Type B pancreatic cell (in vitro differentiated cells): ENCODE measurements at regions not wholly inside any gene's neighbourhood (a gene's known extent, or its start where the extent isn't known, plus 50 kb on each side); places are given as distances from the start of the nearest gene placed in this dataset.

ENCODE experiments used
- DNase-seq: peaks from one replicate; pipeline ENCODE4 v3.0.0; 2021; ENCODE audit warnings: mixed read lengths; ENCODE audit not compliant: unreplicated experiment; ENCODE audit errors: extremely low spot score
- H3K27ac Mint-ChIP-seq: 2 replicates; pipeline ENCODE4 v1.8.0; 2021; ENCODE audit warnings: mild to moderate bottlenecking, mixed read lengths
- H3K27me3 Mint-ChIP-seq: 2 replicates; pipeline ENCODE4 v1.8.0; 2021; ENCODE audit warnings: mixed read lengths
- H3K36me3 Mint-ChIP-seq: 2 replicates; pipeline ENCODE4 v1.8.0; 2021; ENCODE audit warnings: mixed read lengths
- H3K4me1 Mint-ChIP-seq: one replicate; pipeline ENCODE4 v1.8.0; 2021; ENCODE audit warnings: mixed read lengths; ENCODE audit not compliant: unreplicated experiment
- H3K4me3 Mint-ChIP-seq: 2 replicates; pipeline ENCODE4 v1.8.0; 2021; ENCODE audit warnings: mild to moderate bottlenecking, mixed read lengths
- H3K9me3 Mint-ChIP-seq: 2 replicates; pipeline ENCODE4 v1.8.0; 2021; ENCODE audit warnings: mixed read lengths
- TF ChIP-seq, protein P1 (sequence below): fragments of 200-600 bp; sonication (generic); conservative IDR thresholded peaks from 2 replicates; pipeline ENCODE4 v1.5.0; 2021; ENCODE audit warnings: antibody characterized with exemption, mild to moderate bottlenecking

DNA sequence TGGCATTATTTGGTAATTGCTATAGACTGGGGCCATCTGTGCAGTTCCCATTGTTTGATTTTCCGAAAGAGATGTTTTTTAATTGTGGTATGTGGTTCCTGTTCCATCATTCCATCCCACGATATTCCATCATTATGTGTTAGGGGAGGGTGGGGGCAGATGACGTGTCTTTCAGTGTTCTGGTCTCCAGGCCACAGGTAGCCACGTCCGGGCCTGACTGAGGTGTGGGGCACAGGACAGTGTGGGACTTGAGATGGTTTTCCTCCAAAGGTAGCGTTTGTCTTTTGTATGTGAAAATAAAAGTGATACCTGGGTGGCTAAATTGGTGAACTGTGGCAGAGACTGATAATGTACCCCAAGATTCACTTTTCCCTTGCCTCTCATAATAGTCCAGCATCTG is 192.2 kb upstream of the HAAO start:
- peaks cover 4% of the 10 kb centered on the region for H3K36me3 Mint-ChIP-seq

DNA sequence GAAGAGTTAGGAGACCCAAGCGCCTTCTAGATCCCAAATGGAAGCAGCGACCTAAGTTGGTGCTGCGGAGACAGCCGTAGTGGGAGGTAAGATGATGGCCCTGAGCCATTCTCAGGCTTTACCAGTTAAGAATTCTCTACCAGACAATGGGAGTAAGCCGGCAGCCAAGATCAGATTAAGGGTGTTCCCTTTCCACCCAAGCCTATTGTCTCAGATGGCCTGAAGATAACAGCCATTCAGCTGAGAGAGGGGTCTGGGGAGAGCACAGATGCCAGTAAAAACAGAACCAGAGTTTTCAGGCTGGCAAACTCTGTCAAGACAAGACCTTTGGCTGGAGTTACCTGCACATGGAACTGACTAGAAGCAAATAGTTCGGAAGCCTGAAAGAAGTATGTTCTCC is 191.7 kb upstream of the HAAO start:
- DNase-seq = no peak
- TF ChIP-seq, protein P1, sequence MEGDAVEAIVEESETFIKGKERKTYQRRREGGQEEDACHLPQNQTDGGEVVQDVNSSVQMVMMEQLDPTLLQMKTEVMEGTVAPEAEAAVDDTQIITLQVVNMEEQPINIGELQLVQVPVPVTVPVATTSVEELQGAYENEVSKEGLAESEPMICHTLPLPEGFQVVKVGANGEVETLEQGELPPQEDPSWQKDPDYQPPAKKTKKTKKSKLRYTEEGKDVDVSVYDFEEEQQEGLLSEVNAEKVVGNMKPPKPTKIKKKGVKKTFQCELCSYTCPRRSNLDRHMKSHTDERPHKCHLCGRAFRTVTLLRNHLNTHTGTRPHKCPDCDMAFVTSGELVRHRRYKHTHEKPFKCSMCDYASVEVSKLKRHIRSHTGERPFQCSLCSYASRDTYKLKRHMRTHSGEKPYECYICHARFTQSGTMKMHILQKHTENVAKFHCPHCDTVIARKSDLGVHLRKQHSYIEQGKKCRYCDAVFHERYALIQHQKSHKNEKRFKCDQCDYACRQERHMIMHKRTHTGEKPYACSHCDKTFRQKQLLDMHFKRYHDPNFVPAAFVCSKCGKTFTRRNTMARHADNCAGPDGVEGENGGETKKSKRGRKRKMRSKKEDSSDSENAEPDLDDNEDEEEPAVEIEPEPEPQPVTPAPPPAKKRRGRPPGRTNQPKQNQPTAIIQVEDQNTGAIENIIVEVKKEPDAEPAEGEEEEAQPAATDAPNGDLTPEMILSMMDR = no peak
- Mint-ChIP-seq H3K4me3 (no peak overlapping the region), H3K27ac (no peak overlapping the region), H3K36me3 (peaks cover 4% of the 10 kb centered on the region), H3K9me3 (peaks cover 12% of the 10 kb centered on the region), H3K4me1 (peaks cover 21% of the 10 kb centered on the region), H3K27me3 (no peaks in the 10 kb centered on the region)

More for the DNA sequence above, 192.2 kb upstream of the HAAO start:
- peaks cover 12% of the 10 kb centered on the region for H3K9me3 Mint-ChIP-seq
- no peak for DNase-seq
- H3K4me3 Mint-ChIP-seq = no peak overlapping the region
- no peaks in the 10 kb centered on the region for H3K27me3 Mint-ChIP-seq
- TF ChIP-seq, protein P1 = no peak
- H3K27ac Mint-ChIP-seq = no peak overlapping the region
- H3K4me1 Mint-ChIP-seq = peaks cover 16% of the 10 kb centered on the region

DNA sequence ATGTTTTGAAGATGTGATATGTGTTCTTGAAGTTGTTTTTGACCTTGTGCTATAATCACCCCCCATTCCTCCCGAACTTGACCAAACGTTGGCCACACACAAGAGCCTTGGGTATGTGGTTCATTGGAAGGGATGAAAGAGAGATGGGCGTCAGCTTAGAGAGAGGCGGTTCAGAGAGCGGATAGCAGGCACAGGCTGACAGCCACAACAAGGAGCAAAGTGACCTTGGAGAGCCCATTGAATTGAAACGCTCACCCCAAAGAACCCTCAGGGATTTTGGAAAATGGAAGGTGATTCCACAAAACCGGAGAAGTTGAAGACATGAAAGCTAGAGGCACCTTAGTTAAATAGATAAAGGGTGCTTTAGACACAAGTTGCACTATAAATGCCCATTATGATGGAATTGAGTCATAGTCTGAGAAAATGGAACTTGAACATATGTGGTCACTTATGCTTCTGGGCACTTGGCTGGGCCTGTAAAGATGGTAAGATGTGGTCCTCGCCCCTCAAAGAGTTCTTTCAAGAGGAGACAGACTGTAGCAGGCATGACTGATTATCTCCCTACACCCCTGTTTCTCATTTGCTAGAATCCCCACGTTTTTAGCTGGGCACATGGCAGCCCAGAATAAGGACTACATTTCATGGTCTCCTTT is 188.5 kb upstream of the HAAO start:
- no peak overlapping the region for H3K27ac Mint-ChIP-seq
- H3K27me3 Mint-ChIP-seq = no peaks in the 10 kb centered on the region
- no peak for DNase-seq
- H3K4me3 Mint-ChIP-seq = no peak overlapping the region
- peaks cover 12% of the 10 kb centered on the region for H3K9me3 Mint-ChIP-seq
- TF ChIP-seq, protein P1 = no peak
- peaks cover 4% of the 10 kb centered on the region for H3K36me3 Mint-ChIP-seq
- H3K4me1 Mint-ChIP-seq = peaks cover 34% of the 10 kb centered on the region

DNA sequence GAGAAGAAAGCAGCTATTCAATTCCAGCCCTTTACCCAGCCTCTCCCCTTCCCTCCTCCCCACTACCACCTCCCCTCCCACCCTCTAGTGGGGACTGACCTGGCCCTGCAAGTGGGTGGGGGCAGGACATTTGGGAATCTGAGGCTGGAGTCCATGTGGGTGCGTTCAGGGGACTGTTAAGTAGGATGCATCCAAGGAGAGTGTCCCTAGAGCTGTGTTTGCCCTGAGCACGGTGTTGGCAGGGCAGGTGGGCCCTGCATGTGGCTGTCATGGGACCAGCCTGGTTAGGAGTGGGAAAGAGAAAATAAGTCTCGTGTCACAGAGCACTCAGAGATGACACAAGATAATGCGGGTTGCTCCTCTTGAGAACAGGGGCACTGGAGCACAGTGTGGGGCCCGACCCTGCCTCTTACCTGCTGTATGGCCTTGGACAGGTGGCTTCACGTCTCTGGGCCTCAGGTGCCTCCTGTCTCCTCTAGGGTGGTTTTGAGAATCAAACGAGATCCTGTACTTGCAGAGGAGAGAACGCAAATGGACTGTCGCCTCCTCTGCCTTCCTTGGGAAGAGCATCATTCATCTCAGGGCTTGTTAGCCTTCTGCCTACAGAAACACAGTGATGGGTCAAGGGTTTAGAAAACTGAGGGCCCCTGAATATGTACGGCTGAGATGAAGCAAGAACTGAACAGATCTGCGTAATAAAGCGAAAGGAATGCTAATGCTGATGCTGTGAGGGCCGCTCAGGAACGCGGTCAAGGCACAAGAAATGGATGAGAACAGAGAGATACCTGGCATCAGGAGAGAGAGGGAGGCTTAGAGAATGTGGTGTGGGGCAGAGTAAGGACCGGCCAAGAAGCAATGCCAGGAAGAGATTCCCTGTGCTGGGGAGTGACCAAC is 187.7 kb upstream of the HAAO start:
- H3K27me3 Mint-ChIP-seq = no peaks in the 10 kb centered on the region
- no peak overlapping the region for H3K4me3 Mint-ChIP-seq
- H3K4me1 Mint-ChIP-seq = peaks cover 34% of the 10 kb centered on the region
- H3K27ac Mint-ChIP-seq = peak overlapping the region; percentile 77
- peaks cover 9% of the 10 kb centered on the region for H3K9me3 Mint-ChIP-seq
- TF ChIP-seq, protein P1 = no peak
- peaks cover under 1% of the 10 kb centered on the region for H3K36me3 Mint-ChIP-seq
- no peak for DNase-seq

DNA sequence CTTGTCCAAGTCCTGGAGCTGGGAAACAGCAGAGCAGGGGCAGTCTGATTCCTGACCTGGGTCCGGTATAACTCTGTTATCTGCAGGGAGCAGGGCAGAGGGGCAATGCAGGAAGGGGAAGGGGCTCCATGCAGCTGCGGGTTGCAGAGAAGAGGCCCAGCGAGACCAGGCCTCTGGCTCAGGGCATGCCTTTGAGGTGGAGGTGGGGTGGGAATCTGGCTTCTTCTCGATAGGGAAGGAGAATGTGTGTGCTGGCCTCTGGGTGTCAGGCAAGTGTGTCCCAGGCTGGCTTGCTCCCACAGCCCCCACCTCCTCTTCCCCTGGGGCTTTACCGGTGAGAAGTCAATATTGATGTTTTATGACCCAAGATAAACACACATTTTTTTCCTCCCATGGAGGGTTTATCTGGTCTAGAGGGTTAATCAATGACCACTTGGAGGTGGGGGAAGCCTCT is 187.1 kb upstream of the HAAO start:
- TF ChIP-seq, protein P1 = no peak
- Mint-ChIP-seq H3K4me3 (no peak overlapping the region), H3K27ac (peak overlapping the region; percentile 77), H3K27me3 (no peaks in the 10 kb centered on the region), H3K4me1 (peaks cover 34% of the 10 kb centered on the region), H3K36me3 (no peaks in the 10 kb centered on the region), H3K9me3 (peaks cover 7% of the 10 kb centered on the region)
- no peak for DNase-seq
